Body of pancreas (tissue), 4 donors: ENCODE measurements at regions not wholly inside any gene's neighbourhood (a gene's known extent, or its start where the extent isn't known, plus 50 kb on each side); places are given as distances from the start of the nearest gene placed in this dataset.

Source experiments
- POLR2A ChIP-seq, 3 donors: fragments of 450-650 bp; IDR thresholded peaks; one replicate each; pipeline ENCODE4 v1.6.1; 2016; ENCODE audit warnings: antibody characterized with exemption in 3 of 3, mild to moderate bottlenecking in 2 of 3
- TF ChIP-seq, protein P1 (sequence below), 7 experiments: fragments of 450-650 bp in 4 of 7; fragments of 200-600 bp in 3 of 7; sonication (generic) in 3 of 7; IDR thresholded peaks; one replicate each; pipeline ENCODE4 v1.5.1; 2016 to 2019; ENCODE audit warnings: antibody characterized with exemption in 7 of 7

DNA sequence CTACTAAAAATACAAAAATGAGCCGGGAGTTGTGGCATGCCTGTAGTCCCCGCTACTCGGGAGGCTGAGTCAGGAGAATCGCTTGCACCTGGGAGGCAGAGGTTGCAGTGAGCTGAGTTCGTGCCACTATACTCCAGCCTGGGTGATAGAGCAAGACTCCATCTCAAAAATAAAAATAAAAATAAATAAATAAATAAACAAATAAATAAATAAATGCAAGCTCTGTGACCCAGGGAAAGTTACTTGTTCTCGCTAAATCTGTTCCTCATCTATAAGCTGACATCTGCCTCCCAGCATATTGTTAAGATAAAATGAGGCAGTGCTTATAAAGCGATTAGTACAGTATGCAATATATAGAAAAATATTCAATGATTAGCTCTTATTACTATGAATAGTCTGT lies 56.4 kb upstream of the STK38L start:
- TF ChIP-seq, protein P1, sequence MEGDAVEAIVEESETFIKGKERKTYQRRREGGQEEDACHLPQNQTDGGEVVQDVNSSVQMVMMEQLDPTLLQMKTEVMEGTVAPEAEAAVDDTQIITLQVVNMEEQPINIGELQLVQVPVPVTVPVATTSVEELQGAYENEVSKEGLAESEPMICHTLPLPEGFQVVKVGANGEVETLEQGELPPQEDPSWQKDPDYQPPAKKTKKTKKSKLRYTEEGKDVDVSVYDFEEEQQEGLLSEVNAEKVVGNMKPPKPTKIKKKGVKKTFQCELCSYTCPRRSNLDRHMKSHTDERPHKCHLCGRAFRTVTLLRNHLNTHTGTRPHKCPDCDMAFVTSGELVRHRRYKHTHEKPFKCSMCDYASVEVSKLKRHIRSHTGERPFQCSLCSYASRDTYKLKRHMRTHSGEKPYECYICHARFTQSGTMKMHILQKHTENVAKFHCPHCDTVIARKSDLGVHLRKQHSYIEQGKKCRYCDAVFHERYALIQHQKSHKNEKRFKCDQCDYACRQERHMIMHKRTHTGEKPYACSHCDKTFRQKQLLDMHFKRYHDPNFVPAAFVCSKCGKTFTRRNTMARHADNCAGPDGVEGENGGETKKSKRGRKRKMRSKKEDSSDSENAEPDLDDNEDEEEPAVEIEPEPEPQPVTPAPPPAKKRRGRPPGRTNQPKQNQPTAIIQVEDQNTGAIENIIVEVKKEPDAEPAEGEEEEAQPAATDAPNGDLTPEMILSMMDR (IDR thresholded peaks at IDR 0.05) = no peak
- no peak for TF ChIP-seq POLR2A (IDR thresholded peaks at IDR 0.05)
